Pancreas (tissue), 10 donors: ENCODE measurements at regions not wholly inside any gene's neighbourhood (a gene's known extent, or its start where the extent isn't known, plus 50 kb on each side); places are given as distances from the start of the nearest gene placed in this dataset.

ENCODE experiments used
- ATAC-seq, 4 donors: fragments of 200-7000 bp; cut with Tn5 transposase; one replicate each; pipeline versions ENCODE4 v1.8.0 to v1.9.1; 2020; ENCODE audit warnings: mild to moderate bottlenecking in 4 of 4, moderate library complexity in 4 of 4
- DNase-seq, 6 donors: peaks; one replicate each; pipeline ENCODE4 v3.0.0-alpha.2; 2020
- FAIRE-seq: peaks from 2 replicates; lab custom pipeline; 2012; peaks lifted over from hg19 to GRCh38; lab: Jason Lieb, UNC
- H3K27ac ChIP-seq, 4 donors: fragments of 200-600 bp; sonication (generic); 1 replicate in 3 of 4; 2 replicates in 1 of 4; pipeline versions ENCODE4 v1.5.0 to v1.8.0; 2020
- H3K27me3 ChIP-seq, 4 donors: fragments of 200-600 bp; one replicate each; pipeline ENCODE4 v1.8.0; 2021
- H3K36me3 ChIP-seq, 3 donors: fragments of 200-600 bp; sonication (generic) in 1 of 3; one replicate each; pipeline versions ENCODE4 v1.5.0 to v1.8.0; 2020 to 2021
- H3K4me1 ChIP-seq, 3 donors: fragments of 200-600 bp; one replicate each; pipeline ENCODE4 v1.8.0; 2021
- H3K4me3 ChIP-seq, 4 donors: fragments of 200-600 bp; sonication (generic) in 2 of 4; one replicate each; pipeline versions ENCODE4 v1.5.0 to v1.8.0; 2020 to 2021
- H3K9me3 ChIP-seq, 4 donors: fragments of 200-600 bp; one replicate each; pipeline ENCODE4 v1.8.0; 2021
- WGBS, 2 donors: extraction: QIAGEN DNeasy Blood & Tissue Kit; methylation state at CpG; one replicate each; pipeline ENCODE4 v1.1.7; 2013; 5-methylcytosine and 5-hydroxymethylcytosine counted together
- intact Hi-C, 3 donors: fragments of 100-400 bp; cut with DNase I; formaldehyde crosslinking; loops; one replicate each; pipeline versions ENCODE4 v1.11.1 to v1.14.2; 2022
- TF ChIP-seq, protein P1 (sequence below), 4 donors: fragments of 200-600 bp; sonication (generic) in 3 of 4; IDR thresholded peaks; one replicate each; pipeline versions ENCODE4 v1.5.0 to v1.8.0; 2021; ENCODE audit warnings: antibody characterized with exemption in 4 of 4
- donor health status: healthy with polysubstance abuse.
- donor health status: DM: no; HTN: no; CAD: no; lungs with moderate emphysema.
- donor health status: DM: no; HTN: no; CAD: no.
- donor health status: control.
- donor health status: control.
- donor health status: Bipolar disorder and iron deficiency.
- donor health status: DM: yes; HTN: yes; CAD: no.
- donor health status: DM: no; HTN: no; CAD: no.
- donor health status: DM: no; HTN: no; CAD: no.
- donor health status: DM: yes; HTN: yes; CAD: no.

DNA sequence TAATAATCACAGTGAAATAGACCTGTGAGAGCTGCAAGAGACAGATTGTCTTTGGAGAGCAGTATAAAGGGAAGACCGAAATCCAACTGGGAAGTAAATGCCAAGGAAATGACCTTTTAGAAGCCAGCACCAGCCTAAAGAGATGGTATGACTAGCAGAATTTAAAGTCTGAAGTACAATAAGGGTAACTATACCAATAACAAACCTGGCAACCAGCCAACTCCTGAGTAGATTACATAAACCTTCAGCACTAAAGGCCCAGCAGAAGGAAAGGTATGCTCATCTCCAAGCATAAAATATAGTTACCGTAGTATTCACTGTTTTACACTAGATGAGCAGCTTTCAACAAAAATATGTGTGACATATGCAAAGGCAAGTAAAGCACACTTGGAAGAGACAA is 155.1 kb upstream of the SATB1 start:
- TF ChIP-seq, protein P1, sequence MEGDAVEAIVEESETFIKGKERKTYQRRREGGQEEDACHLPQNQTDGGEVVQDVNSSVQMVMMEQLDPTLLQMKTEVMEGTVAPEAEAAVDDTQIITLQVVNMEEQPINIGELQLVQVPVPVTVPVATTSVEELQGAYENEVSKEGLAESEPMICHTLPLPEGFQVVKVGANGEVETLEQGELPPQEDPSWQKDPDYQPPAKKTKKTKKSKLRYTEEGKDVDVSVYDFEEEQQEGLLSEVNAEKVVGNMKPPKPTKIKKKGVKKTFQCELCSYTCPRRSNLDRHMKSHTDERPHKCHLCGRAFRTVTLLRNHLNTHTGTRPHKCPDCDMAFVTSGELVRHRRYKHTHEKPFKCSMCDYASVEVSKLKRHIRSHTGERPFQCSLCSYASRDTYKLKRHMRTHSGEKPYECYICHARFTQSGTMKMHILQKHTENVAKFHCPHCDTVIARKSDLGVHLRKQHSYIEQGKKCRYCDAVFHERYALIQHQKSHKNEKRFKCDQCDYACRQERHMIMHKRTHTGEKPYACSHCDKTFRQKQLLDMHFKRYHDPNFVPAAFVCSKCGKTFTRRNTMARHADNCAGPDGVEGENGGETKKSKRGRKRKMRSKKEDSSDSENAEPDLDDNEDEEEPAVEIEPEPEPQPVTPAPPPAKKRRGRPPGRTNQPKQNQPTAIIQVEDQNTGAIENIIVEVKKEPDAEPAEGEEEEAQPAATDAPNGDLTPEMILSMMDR (IDR thresholded peaks at IDR 0.05), result no peak
- ATAC-seq (peak in 1 of 4 donors; percentile 37), FAIRE-seq (no peak), DNase-seq (no peak)
- no peaks in the 10 kb centered on the region for H3K4me1 ChIP-seq
- WGBS, 2 donors, result 65 to 94% methylated on average over 2 of the region's 2 CpGs
- H3K4me3 ChIP-seq, result no peak overlapping the region
- H3K9me3 ChIP-seq, result peaks cover 0 to 2% (median 0%) of the 10 kb centered on the region in 4 donors
- H3K36me3 ChIP-seq, result no peaks in the 10 kb centered on the region
- intact Hi-C loops, result no loop called here
- H3K27me3 ChIP-seq, result no peaks in the 10 kb centered on the region
- no peak overlapping the region for H3K27ac ChIP-seq

DNA sequence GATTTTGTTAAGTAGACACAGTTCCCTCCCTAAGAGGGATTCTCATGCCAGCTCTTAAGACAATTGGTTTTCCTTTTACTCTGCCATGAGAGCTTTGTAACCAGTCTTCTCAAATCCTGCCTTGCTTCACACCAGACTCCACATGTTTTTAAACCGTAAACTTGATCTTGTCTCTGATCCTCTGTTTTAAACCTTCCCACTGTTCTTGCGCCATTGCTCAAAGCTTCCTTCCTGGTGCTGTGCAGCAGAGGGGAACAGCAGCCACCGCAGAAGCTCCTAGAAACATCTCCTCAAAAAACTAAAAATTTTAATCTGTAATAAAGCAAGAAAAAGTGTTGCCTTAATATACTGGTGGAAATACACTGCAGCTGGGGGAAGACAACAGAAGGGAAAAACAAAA is 154.5 kb upstream of the SATB1 start:
- Histone ChIP-seq H3K27ac (no peak overlapping the region), H3K36me3 (no peaks in the 10 kb centered on the region), H3K4me1 (no peaks in the 10 kb centered on the region), H3K9me3 (peaks cover 0 to under 1% (median 0%) of the 10 kb centered on the region in 4 donors), H3K4me3 (no peak overlapping the region), H3K27me3 (no peaks in the 10 kb centered on the region)
- DNase-seq (no peak), ATAC-seq (no peak), FAIRE-seq (no peak)
- intact Hi-C loops, result no loop called here
- WGBS, 2 donors, result 33 to 42% methylated on average over 3 of the region's 3 CpGs
- TF ChIP-seq, protein P1 (IDR thresholded peaks at IDR 0.05), result no peak

DNA sequence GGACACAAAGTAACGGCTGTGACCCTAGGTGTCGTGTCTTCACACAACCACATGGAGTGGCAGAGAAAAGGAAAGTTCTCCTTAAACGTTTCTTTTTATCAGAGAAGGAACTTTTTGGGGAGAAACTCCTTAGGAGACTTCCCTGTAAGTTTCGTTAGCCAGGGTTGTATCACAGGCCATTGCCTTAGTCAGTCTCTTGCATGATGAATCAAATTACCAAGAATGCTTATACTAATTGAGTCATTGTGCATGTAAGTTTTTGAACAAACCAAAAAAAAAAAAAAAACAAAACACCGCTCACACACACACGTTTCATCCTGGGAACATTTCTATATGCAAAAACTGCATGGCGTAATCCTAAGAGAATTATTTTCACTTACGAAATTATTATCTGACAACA is 150.4 kb upstream of the SATB1 start:
- H3K27me3 ChIP-seq, result no peaks in the 10 kb centered on the region
- 72 to 86% methylated on average over 8 of the region's 8 CpGs for WGBS, 2 donors
- no peak overlapping the region for H3K4me3 ChIP-seq
- no peaks in the 10 kb centered on the region for H3K9me3 ChIP-seq
- FAIRE-seq (no peak), DNase-seq (no peak), ATAC-seq (no peak)
- no peak overlapping the region for H3K27ac ChIP-seq
- no peaks in the 10 kb centered on the region for H3K4me1 ChIP-seq
- intact Hi-C loops, result no loop called here
- TF ChIP-seq, protein P1 (IDR thresholded peaks at IDR 0.05), result no peak
- H3K36me3 ChIP-seq, result no peaks in the 10 kb centered on the region

DNA sequence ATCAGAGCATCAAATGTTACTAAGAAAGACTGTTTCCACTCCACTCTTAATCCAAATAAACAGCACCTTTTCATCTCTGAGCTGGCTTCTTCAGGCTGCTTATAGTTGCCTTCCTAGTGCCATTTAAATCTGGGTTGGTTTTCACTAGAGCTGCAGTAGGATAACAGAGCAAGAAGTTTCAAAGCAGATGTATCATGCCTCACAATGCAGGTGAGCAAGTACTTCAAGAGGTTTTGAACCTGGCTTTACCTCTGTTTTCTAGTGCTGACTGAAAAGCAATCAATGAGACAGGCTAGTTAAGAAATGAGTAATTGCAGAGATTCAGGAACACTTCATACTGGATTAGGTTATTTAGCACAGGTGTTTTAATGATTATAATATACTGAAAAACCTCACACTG is 147.7 kb upstream of the SATB1 start:
- no peaks in the 10 kb centered on the region for H3K9me3 ChIP-seq
- no peak for FAIRE-seq
- no peak overlapping the region for H3K27ac ChIP-seq
- intact Hi-C loops, result no loop called here
- no peaks in the 10 kb centered on the region for H3K4me1 ChIP-seq
- DNase-seq, result no peak
- H3K4me3 ChIP-seq, result no peak overlapping the region
- H3K27me3 ChIP-seq, result no peaks in the 10 kb centered on the region
- no peaks in the 10 kb centered on the region for H3K36me3 ChIP-seq
- TF ChIP-seq, protein P1 (IDR thresholded peaks at IDR 0.05), result no peak
- no peak for ATAC-seq

DNA sequence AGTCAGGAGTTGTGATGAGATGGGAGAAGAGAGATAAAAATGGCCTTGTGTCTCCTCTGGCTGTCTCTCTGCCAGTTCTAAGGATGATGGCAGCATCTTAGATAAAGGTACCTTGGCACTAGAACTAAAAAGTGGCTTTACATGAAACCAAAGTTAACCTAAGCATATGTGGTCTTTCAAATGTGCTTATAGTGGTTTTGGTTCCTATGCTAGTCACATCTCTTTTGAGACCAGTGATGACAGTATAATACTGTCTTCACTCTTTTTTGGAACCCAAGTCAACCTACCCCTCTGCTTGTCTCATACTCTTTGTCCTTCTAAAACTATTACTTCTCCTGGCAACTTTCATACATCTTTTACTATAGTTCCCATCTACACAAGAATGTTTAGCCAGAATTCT is 142.2 kb upstream of the SATB1 start:
- DNase-seq (no peak), FAIRE-seq (no peak), ATAC-seq (no peak)
- H3K27me3 ChIP-seq, result no peaks in the 10 kb centered on the region
- H3K4me3 ChIP-seq, result no peak overlapping the region
- H3K4me1 ChIP-seq, result no peaks in the 10 kb centered on the region
- no peaks in the 10 kb centered on the region for H3K9me3 ChIP-seq
- H3K27ac ChIP-seq, result no peak overlapping the region
- intact Hi-C loops, result loop anchor here in 1 of 3 donors (10.0 kb wide), 1 partner anchor 188 kb away; no protein-coding TSS in a partner anchor
- TF ChIP-seq, protein P1 (IDR thresholded peaks at IDR 0.05), result no peak
- H3K36me3 ChIP-seq, result no peaks in the 10 kb centered on the region
